HG03103 (cell line): ENCODE measurements at regions not wholly inside any gene's neighbourhood (a gene's known extent, or its start where the extent isn't known, plus 50 kb on each side); places are given as distances from the start of the nearest gene placed in this dataset.

Source experiments
- ATAC-seq: cut with Tn5 transposase; IDR thresholded peaks from one replicate; pipeline ENCODE4 v1.9.1; 2021; ENCODE audit warnings: low read depth; ENCODE audit not compliant: unreplicated experiment

DNA sequence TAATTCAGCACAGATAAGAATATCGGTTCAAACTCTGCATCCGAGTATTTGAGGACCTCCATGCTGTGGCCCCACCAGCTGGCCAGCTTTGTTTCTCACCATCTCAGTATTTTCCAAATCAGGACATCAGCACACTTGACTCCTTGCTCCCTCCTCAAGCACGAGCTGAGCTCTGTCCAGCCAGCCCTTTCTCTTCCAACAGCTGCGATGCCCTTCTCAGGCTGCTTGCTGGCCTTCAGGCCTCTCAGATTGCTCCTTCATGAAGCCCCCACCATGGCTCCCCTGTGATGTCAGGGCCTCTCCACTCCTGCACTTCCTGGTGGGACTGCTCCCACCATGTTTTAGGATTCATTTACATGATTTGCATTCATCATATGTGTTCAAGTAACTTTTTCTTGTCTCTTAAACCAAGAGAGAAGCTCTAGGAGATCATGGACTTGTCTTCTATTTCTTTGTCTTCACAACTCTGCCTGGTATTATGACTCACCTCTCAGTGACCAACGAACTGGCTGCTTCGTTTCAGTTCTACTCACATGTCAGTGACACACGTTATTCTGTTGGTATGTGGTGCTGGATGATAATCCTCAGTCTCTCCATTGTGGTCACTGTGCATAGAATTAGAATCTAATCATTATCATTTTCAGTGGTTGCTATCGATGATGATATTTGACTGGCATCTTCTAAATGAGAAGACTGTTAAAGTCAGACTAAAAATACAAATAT is 471.7 kb downstream of the EFNB2 start:
- ATAC-seq = no peak

DNA sequence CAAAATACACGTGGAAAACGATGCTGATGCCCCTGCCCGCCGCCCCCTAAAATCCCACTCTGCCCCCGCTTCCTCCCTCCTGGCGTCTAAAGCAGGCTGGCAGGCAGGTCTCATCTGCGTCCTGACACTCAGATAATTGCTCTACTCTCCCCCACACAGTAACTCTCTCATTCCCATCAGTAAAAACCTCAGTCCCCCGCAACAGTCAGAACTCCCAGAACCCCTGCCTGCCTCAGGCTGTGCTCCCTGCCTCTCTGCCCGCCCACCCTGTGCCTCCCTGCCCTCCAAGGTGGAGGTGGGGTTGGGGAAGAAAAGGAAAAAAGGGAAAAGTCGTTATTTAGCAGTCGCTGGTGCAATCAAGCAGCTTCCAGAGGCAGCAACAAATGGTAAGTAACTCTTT is 473.7 kb downstream of the EFNB2 start:
- ATAC-seq = no peak

DNA sequence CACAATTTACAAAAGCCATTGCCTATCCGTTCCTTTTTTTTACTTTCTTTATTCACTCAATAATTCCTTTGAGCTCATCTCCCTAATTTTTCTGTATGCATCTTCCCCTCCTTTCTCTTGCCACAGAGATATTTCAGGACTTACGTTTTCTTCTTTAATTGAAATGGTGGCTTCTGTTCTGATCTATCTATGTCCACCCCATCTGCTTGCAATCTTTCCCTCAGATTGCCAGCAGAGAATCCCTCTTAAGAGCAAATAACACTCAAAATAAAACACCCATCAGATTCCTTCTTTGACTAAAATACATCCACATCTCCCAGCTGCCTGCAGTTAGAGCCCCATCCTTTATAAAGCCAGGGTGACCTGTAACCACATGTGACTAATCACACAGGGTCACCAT is 478.6 kb downstream of the EFNB2 start:
- no peak for ATAC-seq

DNA sequence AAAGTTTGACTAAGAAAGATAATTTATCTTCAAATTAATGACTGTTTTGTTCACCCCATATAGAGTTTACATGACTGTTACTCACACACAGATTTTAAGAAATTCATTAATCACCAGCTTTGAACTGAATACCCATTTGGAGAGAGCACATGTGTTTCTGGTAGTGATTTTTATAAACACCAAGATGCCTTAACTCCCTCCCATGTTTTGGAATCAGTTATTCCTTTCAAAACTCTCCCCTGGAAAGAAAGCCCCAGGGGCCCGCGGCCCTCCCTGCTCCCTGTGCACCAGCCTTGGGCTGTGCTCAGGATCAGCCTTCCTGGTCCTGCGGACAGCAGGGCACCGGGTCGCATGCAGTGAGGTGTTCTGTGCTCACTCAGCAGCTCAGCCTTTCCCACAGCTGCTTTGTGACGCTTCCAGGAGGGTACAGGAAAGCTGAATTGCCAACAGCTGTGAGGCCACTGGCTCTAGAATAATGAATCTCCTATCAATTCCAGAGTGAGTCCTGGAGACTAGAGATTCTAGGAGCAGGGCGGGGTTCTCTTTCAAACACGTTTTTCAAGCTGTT is 483.2 kb downstream of the EFNB2 start:
- ATAC-seq = no peak

DNA sequence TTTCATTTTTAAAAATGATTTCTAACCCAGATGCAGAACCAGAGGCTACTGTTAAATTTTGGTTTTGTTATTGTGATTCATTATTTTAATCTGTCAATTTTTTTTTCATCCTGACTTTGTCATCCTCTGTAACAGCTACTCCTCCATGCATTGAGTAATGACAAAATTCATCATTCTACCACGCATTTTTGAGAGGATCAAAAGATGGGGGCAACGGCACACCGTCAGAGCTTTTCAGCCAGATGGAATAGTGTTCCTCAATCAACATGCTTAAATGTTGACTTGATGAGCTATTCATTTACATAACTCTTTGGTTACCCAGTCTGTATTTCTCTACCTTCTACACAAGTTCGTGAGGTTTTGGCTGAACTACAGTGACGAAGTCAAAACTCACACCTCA is 486.3 kb downstream of the EFNB2 start:
- ATAC-seq = no peak

DNA sequence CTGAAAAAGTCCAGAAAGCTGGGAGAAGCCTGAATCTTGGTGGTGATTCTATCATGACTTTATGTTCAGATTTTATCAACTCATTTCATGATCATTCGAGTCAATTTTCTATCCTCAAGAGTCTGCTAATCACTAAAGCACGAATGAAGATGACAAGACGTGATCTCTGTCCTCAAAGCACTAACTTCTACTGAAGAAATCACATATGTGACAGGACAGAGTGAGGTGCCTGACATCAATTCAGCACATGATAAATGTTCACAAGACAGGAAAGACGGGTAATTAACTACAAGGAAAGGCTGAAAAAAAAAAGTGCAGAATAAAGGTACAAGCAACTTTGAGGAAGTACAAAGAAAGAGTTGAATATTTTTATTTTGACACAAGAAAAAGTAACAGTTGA is 487.1 kb downstream of the EFNB2 start:
- no peak for ATAC-seq

DNA sequence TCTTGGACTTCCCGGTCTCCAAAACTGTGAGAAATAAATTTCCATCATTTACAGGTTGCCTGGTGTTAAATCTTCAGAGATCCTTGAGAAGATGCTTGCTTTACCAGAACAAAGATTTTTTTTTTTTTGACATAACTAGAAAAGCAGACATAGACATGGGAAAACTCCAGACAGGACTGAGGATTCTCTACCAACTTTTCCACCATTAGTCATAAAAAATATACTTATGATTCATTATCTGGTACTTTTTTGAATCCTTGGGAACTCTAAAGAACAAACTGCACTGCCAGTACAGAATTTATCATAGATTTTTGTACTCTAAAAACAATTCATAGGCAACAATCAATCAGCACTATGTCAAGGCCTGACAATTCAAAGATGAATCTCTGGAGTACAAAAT is 487.6 kb downstream of the EFNB2 start:
- ATAC-seq = no peak

DNA sequence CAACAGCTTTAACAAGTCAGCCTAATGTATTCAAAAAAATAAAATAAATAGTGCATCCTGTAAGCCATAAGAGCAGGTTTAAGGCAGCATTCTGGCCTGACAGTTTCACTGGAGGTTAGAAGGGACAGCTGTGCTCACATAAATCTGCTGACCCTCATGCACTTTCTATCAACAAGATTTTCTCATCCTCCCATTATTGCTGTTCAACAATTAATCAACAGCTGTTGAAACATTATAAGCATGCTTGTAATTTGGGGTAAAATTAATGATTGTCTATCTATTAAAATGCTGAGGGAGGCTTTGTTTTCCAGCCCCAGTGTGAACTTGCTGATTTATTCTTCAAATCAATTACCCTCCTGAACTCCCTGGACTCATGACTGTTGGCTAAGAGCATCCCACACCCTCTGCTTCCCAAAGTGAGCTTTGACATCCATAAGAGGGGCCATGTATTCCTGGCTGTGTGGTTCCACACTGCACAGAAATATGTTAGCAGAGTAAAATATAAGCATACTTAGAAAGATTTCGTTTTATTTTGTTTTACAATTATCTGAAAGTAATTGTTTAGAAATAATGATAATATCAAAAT is 492.4 kb downstream of the EFNB2 start:
- no peak for ATAC-seq

DNA sequence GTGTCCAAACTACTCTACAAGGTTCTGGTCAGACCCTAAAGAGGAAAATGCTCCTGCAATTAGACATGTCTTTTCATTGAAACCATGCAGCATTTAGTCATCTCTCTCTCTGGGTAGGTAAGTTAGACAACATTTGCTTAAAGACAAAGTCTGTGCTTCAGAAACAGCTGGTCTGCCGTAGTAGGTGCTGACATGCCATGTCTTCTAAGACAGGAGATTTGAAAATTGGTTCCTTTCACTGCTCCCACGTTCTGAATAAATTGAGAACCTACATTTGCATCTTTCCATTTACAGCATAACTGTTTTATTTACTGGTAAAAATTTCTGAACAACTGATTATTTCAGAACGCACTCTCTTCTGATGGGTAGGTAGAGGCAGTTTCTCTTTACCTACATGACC is 494.0 kb downstream of the EFNB2 start:
- ATAC-seq = no peak

DNA sequence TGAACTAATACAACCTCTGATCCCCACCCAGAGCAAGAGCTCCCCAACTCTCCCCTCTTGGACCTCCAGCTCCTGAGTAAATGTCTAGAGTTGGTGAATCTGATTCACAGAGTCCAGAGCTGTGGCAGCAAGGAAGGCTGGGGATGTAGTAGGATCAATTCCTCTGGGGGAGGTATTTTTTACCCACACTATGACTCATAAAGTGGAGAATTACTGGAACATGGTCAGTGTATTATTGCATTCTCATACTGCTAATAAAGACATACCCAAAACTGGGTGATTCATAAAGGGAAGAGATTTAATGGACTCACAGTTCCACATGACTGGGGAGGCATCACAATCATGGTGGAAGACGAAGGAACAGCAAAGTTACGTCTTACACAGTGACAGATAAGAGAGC is 496.7 kb downstream of the EFNB2 start:
- no peak for ATAC-seq

DNA sequence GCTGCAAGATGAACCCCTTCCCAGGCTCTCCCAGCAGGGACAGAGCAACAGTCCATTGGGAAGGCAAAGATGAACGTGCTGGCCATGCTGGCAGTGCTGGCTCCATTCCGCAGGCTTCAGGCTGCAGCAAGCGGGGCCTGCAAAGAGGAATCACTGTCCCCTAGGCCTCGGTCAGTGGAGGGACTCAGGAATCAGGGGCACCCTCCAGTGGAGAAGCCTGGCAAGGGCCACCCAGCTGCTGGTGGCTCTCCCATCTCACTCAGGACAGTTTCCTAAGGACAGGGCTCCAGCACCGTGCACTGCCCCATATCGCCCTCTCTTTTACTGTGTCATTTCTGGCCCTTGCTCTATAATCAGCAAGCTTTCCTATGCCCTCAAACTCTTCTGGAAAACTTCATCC is 498.6 kb downstream of the EFNB2 start:
- ATAC-seq = no peak

DNA sequence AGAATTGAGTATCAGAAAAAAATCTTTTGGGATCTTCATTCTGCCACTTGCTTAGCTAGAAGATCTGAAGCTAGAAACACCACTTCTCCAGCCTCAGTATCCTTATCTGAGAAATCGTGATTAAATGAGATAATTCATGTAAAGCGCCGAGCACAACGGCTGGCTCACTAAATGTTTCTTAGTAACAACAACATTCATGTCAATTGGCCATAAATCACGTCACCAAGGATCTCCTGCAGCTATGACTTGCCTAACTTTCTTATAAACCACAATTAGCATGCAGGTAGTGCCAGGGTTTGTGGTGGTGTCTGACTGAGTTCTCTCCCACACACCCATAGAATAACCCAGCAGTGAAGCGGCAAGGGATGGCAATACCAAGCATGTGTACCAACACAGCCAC is 501.3 kb downstream of the EFNB2 start:
- ATAC-seq = no peak

DNA sequence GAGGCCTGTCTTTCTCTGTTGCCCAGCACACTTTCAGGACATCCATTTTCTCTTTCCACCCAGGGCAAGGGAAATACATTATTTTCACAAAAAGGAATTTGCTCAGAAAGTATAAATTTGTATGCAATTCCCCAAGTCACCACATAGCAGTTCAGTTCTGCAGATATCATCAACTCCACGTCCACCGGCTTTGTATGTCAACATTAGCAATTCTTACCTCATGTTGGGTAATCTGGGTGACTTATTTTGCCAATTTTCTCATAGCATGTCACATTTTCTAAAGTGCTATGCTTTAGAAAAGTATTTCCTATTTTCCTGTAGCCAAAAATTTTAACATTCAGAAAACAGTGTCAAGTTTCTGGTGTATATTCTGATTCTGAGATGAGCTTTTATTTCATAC is 501.8 kb downstream of the EFNB2 start:
- no peak for ATAC-seq

DNA sequence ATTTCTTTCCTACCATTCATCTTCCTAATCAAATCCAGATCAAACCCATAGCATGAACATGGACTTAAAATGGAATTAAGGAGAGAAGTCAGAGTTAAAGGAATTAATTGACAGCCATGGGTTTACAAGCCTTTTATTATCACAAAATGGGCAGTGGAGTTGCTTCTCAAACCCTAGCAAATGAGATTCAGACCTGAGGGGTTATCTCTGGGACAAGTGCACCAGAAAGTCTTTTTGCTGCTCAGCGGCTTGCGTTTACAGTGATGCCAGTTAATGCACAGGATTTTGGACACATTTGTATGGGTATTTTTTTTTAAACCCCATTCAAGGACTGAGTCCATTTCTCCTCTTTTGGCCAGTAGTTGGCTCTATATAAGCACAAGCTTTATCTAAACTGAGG is 503.0 kb downstream of the EFNB2 start:
- no peak for ATAC-seq

DNA sequence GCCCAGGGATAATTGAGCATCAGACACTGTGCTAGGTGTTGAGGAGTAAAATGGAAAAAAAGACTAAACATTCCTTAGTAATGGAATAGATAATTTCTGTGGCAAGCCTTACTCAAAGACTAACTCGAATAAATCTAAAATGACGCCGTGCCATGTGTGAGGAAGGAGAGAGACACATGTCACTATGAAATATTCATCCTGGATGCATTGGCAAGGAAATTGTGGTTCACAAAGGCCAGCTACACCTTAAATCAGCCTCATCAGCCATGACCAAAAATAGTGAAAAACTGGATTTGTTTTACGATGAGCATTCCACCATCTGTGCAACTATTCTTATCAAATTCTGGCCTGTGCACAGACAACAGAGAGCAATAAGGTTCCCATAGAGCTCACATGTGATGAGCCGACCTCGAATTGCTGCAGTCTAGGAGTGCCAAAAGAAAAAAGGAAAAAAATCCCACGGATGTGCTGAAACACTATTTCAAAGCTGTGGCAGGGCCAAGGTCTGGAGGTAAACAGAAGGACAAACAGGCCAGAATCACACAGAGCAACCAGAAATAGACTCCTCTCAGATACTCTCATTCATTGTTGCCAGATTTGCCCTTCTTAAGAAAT is 505.7 kb downstream of the EFNB2 start:
- ATAC-seq = no peak

DNA sequence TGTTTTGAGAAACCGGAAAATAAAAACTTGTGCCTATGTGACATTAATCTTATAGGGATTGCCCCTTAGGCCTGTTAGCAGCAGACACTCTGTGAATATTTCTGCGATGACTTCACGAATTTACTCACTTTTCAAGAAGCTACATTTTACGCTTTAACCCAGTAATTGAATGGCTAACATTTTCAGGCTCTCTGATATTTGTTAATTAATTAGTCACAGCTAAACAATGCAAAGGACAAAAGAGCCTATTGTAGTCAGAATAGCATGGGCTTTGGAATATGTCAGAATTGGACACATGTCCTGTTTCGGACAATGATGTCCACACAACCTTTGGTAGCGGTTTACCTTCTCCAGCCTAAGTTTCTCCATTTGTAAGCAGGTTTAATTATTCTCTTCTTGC is 506.6 kb downstream of the EFNB2 start:
- ATAC-seq = no peak

DNA sequence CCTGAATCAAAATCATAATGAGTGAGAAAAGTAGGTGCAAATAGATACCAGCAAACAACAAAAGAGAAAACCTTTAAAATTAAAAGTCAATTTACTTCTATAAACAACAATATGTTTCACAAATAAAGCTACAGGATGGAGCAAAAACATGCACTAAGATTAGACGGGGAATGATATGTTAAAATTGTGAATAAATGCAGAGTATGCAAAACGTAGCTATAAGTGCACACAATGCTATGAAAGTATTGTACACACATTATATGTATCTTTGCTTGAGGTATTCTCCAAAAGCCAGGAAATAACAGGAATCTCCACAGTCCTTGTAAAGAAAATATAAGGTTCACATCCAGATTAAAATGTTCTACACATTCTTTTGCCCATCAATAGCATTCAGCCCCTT is 523.9 kb downstream of the EFNB2 start:
- ATAC-seq = no peak

DNA sequence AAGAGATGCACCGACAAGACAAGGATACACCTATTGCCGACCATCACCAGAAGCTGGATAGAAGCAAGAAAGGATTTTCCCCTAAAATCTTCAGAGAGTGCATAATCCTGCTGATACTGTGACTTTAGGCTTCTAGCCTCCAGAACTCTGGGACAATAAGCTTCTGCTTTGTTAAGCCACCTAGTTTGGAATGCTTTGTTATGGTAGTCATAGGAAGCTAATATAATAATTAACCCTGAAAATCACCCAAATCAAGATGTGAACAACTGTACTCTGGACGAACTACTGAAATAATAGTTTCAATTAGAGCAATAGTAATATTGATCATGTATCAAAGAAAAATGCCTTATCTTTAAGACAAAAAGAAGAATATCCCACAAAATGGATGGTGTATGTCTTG is 524.6 kb downstream of the EFNB2 start:
- ATAC-seq = no peak

DNA sequence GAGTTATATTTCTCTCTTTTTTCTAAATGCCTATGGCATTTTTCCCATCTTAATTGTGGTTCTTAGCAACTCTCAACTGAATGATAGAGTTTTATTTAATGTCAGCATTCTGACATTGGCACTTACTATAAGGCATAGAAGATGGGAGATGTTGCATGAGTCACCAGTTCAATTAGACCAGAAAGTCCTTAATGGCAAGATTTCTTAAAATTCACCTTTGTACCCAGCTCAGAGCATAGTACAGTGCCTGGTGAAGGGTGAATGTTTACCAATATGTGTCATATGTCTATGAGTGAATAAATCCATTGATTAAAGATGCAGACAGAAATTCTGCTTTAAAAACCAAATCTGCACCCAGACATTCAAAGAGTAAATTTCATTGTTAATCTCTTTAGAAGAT is 526.9 kb downstream of the EFNB2 start:
- no peak for ATAC-seq

DNA sequence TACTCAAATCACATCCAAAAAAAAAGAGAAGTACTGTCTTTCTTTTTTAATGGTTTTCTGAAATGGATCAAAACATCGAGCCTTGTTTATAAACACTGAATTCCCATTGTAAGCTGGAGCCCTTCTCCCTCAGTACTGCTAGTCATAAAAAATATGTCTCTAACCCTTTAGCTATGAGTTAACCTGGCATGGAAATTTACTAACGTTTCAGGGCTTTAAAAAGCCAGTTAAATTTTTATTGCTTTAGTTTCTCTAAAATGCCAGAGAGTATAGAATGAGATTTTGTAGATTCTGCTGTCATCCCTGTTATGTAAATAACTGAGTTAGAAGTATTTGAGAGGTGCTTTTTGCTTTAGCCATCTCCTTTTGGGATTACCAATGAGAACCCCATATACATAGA is 528.3 kb downstream of the EFNB2 start:
- no peak for ATAC-seq

DNA sequence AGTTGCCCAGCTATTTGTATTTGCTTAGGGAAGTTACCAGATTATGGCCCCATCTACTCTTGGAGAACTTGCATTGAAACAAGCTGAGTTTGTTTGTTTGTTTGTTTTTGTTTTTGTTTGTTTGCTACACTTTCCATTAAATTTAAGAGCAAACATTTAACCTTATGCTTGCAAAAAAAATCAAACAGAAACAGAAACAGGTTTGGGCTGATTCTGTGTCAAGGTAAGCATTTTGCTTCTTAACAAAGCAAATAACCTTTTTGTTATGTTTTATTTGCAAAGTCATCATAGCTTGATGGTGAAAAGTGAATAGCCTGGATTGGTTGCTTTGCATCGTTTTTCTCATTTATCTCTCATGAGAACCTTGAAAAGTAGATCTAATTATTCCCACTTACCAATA is 531.8 kb downstream of the EFNB2 start:
- ATAC-seq = no peak

DNA sequence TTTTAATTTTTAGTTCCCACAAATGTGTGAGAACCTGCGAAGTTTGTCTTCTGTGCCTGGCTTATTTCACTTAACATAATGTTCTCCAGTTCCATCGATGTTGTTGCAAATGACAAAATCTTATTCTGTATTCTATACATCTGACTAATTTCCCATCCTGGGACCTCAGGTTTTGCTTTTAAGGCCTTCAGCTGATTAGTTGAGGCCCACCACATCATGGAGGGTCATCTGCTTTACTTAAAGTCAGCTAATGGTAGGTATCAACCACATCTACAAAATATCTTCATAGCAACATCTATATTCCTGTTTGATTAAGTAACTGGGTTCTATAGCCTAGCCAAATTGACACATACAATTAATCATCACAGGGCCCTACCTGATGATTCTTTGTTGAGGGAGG is 534.0 kb downstream of the EFNB2 start:
- ATAC-seq = no peak
